ENCODE measurements at regions not wholly inside any gene's neighbourhood (a gene's known extent, or its start where the extent isn't known, plus 50 kb on each side); places are given as distances from the start of the nearest gene placed in this dataset.
A peak's percentile ranks its signal among the peaks of the same experiment; 100 is the strongest.
"Not testable (repeated sequence)": the region's sequence is repeated elsewhere in the genome, so short reads cannot be mapped to it uniquely, and the experiment has no call there.

DNA sequence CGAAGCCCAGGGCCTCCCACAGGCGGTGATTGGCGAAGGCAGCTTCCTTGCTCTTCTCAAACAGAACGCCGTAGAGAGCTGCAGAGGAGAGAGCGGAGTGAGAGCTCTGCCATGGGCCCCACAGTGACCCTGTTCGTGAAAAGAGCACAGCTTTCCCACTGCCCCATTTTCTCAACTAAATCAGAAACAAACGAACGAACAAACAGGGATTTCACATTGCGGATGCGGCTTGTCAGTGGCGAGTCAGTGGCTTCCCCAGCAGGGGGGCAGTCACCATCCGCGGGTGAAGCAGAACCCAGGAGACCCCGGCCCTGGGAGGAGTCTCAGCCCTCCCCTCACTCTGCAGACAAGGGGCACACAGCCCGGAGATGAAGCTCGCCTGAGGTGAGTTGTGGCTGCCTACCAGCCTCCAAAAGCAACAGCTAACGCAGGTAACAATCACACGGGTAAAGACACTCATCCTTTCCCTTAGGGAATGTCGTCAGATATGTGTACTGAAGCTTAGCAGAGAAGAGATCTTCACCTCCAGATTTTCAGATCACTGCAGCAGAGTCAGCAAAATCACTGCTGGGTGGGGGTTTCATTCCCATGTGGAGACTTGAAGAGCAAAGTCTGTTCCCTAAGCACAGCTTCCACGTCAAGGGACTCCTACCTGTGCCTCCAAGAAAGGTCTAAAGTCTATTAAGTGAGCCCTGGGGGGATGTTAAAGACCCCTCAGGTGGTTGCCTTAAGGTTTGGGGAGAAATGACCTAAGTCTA, 51.2 kb upstream of the GPR31 start:
- no peak for DNase-seq

DNA sequence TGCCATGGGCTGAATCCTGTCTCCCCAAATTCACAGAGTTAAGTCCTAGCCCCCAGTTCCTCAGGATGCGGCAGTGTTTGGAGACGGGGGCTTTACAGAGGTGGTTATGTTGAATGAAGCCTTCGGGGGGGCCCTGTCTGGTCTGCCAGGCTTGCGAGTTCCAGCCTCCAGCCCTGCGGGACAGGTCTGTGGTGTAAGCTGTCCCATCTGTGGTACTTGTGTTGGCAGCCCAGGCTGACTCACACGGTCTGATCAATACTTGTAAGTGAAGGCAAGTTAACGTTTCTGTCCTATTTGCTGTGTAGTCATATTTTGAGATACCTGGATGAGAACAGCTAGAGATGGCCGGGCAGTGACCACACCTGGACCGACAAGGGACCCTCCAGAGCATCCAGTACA, 51.8 kb upstream of the GPR31 start:
- no peak for DNase-seq

DNA sequence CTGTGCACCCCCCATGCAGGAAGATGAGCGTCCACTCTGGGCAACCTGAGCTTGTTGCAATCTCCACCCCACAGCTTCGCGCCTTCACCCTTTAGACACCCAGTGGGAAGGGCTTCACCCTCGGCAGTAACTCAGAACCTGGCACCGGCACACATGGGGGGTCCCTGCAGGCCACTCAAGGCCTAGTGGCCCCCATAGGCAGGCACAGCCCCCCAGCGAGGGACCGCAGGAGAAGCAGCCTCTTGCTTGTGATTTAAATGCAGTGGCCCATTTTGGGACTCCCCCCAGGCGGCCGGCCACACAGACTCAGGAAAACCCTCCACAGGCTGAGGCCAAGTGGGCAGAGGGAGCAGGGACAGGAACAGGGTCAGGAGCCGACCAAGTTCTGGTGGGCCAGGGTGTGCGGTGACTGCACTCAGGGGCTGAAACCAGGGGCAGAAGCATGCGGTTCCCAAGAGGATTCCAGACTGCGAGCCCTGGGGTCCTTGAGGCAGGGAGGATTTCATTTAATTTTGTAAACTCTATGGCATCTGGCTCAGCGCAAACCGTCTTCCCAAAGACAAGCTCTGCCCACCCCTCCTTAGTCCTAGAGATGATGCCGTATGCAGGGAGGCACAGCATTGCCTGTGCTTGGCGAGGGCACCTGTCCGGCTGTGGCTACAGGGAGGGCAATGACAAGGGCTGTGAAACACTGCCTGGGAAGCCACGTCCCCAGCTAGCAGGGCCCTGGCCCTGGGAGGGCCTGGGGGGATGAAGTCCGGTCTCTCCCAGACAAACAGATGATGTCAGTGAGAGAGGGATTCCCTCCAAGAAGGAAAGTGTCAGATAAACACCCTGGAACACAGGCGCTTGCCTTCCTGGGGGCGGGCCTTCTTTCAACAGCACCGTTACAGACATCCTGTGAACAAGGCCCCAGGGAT, 52.9 kb upstream of the GPR31 start:
- no peak for DNase-seq

DNA sequence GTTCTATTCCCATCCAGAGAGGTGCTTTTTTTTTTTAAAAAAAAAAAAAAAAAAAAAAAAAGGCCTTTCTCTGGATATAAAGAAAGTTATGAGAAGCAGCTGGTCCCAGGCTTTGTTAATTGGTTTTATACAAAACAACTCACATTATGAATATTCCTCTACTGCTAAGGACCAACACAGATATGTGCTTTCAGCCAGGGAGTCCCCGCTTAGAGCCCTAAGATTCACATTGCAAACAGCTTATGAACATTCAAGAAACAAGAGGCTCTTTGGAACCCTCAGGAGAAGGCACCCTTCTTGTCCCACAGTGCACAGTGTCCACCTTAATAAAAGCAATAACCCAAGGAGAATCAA, 53.5 kb upstream of the GPR31 start:
- no peak for DNase-seq

DNA sequence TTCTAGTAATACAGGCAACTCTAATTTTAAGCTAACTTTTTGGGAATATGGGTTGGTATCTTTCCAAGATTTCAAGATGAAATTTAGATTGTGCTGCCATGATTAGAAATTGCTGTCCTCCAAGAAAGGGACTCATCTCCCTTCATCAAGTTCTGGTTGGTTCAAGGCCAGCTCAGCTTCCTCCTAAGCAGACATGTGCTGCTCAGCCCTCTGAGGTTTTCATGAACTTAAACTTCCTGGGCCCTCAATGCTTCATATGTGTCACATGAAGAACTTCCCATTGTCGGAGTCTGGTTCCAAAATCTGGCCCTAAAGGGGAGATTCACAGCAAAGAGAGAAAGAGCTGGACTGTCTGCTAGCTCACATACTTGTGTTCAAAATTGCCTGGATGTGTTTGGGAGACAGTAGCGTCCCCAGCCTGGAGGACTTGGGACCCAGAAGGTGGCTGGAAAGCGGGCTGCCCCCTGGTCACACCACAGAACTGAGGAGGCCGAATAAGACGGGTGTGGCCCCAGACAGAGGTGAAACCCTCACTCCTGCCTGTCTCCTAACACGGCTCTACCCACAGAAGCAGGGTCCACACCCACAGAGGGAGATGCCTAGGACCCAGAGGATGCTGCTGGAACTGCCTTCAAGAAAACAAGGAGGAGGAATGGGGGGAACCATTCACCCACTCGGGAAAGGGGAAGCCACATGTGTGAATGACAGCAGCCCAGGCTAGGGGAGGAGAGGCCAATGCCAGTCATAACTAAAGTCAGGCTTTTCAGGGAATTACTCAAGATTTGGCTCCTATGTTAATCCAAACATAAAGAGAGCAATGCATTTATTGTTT, 54.3 kb upstream of the GPR31 start:
- no peak for DNase-seq

DNA sequence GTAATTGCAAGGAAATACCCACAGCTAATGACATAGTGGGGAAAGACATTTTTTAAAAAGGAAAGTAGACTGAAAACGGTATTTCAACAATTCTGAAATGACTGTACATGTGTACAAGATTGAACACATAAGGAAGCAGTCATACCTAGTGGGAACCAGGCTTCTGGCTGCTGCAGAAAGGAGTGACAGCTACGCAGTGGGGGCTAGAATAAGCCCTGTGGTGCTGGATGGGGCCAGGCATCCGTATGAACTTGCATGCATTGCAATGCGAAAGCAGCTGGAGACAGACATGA, 54.9 kb upstream of the GPR31 start:
- no peak for DNase-seq

DNA sequence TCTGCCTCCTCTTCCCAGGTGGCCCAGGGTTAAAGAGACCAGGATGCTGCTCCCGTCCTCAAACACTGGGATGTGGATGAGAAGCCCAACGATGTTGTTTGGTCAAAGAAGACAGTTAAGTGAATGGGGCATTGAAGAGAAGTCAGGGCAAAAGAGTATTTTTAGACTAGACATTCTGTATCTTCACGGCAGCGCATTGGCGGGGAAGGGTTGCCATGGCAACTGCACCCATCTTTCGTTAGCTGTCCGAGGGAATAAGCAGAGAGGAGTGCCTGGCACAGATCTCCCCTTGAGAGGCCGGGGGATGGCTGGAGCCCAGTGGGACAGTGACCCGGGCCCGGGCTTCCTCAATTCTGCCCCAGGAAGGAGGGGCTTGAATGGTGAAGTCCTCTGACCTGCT, 56.4 kb upstream of the GPR31 start:
- no peak for DNase-seq

DNA sequence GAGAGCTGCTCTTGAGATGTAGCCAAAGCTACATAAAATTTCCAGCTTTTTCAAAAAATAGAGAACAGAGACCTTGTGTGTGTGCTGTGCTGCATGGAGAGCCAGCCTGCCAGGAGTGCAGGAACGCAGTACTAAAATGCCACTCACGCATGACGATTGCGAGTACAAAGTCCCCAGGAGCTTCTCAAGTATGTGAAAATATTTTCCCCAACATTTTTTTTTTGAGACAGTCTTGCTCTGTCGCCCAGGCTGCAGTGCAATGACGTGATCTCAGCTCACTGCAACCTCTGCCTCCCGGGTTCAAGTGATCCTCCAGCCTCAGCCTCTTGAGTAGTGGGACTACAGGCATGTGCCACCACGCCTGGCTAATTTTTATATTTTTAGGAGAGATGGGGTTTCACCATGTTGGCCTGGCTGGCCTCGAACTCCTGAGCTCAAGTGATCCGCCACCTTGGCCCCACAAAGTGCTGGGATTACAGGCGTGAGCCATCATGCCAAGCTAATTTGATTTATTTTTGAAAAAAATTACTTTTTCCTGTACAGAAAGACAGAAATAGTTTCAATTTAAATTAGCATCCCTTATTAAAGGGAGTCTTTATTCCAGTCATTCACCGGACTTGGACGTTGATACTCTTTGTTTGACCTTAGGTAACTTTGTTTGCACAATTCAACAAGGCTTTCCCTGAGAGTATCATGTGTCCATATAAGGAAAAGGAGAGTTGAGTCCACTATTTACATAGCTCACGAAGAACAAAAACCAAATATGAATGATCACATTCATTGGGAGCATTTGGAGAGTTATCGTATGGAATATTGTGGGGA, 57.9 kb upstream of the GPR31 start:
- not testable (repeated sequence) for DNase-seq

DNA sequence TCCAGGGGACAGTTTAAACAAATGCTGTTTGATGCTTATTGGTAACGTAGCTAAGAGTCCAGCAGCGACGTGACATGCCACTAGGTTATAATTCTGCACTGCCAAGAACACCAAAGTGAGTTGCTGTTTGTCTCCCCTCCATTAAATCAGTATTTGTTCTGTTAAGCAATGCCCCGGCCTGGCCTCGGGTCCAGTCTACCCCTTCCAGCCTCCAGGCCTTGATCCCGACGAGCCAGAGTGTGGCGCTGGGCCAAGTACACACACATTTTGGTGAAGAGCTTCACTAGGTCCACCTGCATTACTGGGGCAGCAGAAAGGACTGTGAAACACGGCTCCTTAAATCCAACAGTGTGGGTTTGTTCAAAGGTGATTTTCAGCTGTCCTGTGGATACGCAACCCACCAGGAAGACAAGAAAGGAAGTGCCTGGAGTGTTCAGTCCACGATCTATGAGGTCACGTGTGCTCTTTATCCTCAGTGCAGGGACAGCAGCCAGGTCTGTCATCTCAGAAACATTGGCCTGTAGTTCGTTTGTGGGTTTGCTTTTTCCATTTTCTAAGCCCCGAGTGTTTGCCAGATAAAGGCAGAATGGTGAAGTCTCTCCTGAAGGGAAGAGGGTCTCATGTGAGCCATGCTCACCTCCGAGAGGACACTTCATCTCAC, 58.7 kb upstream of the GPR31 start:
- not testable (repeated sequence) for DNase-seq

DNA sequence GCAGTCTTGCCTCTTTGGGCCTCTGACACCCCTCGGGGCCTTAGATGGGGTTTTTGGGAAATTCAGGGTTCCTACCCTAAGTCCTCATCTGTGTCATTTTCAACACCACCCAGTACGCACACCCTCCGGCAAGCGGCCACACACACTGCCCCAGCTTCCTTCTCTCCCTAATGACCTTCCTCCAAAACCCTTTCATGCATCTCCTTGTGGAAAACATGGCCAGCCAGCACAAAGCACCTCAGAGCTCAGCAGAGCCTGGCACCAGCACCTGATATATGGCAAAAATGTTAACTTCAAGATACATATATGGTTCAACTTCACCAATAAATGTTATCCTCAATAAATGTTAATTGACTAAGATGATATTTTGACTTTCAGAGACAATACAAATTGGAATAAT, 59.3 kb upstream of the GPR31 start:
- DNase-seq, result not testable (repeated sequence)

DNA sequence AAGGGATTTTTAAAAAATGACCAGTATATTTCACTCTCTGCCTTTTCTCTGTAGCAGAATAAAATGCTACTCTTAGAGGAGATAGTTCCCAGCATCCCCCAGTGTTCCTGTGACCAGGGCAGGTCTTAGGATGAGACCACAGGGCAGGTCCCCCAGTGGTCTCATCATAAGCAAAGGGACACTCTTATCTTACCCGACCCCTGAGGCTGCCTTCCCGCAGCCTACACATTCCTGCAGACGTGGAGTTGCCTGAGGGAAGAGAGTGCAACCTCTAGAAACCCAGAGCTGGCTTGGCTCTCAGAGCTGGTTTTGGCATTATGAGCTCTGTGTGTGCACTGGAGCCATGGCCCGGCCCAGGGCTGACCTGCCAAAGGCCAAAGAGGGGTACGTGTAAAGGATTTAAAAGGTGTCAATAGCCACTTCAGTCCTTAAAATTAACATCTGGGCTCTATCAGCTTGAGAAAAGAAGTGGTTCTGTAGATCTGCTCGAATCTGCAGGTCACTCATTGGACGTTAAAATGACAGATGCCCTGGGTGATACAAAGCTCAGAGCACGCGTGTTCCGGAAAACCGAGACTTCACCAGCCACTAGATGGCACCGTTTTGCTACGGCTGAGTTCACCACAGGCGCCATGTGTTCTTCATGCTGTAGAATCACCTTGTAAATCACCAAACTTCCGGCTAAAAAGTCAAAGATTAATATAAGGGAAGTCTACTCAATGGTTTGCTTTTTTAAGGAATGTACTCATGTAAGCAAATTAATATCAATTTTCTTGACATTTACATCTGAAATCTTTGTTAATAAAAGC, 60.4 kb upstream of the GPR31 start:
- peak in 1 of 2 donors; percentile 19 for DNase-seq

DNA sequence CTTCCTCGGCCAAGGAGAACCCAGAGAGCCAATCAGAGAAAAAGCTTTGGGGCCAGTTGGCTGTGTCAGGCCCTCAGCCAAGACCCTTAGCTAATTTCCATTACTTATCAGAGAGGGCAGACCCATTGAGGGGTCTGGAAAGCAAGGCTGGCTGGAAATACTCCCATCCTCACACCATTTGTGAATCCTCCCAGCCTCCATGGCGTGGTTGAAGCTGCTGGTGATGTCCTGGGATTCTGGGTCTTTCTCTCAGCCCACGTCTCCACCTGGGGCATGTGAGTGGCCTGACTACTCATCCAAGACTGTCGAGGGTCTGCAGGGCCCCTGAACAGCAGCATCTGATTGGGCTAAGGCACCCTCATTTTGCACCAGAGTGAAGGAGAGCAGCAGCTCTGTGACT, 61.3 kb upstream of the GPR31 start:
- not testable (repeated sequence) for DNase-seq

DNA sequence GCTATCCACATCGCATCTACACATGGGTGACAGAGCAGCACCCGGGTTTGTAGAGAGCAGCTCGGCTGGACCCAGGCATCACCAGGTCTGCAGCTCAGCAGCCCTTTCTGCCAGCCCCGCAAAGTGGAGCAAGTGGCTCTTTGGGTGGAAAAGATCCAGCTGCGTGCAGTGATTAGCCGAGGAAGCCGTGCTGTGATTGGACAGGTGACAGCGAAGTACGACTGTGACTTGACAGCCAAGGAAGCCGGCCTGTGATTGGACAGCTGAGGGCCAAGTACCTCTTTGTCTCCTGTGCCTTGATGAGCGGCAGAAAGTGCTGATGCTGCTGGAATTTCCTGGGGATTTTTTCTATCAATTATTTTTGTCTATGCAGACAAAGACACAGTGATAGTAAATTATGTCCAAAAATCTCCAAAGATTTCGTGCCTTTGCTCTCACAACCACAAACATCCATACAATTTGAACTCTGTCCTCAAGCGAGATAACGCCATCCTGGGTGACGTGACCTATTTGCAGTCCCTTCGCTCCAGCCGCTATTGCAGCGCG, 62.3 kb upstream of the GPR31 start:
- no peak for DNase-seq

DNA sequence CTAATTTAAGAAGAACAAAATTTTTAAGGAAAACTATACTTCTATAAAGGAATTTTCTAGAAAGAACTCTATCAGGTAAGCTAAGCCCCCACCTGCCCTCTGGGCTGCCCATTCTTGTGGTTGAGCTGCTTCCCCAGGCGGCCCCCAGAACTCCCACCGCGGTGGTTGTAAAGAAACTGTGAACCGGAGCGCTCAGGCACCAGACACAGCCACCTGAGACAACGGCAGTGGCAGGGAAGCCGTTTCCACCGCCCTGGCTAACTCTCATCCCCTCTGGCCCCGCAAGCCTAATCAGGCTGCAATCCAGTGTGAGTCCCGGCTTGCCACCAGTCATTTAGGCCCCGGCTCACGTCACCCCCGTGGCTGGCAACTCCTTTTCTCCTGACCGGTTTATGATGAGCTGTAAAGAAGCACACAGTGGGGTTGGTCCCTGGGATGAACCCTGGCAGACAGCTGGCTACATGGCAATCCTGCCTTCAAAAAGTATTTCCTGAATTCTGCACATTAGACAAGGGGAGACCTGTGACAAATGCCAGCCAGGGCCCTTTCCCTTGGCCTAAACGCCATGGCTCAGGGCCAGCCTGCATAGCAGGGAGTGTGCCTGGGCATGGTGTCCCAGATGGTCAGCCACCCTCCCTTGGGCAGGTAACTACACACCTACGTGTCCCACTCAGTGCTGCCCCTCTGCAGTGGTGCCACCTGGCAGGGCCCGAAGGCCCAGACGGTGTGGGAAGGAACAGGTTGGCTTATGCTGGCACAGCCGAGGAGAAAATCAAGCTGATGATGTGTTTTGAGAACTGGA, 63.8 kb upstream of the GPR31 start:
- DNase-seq, result no peak

DNA sequence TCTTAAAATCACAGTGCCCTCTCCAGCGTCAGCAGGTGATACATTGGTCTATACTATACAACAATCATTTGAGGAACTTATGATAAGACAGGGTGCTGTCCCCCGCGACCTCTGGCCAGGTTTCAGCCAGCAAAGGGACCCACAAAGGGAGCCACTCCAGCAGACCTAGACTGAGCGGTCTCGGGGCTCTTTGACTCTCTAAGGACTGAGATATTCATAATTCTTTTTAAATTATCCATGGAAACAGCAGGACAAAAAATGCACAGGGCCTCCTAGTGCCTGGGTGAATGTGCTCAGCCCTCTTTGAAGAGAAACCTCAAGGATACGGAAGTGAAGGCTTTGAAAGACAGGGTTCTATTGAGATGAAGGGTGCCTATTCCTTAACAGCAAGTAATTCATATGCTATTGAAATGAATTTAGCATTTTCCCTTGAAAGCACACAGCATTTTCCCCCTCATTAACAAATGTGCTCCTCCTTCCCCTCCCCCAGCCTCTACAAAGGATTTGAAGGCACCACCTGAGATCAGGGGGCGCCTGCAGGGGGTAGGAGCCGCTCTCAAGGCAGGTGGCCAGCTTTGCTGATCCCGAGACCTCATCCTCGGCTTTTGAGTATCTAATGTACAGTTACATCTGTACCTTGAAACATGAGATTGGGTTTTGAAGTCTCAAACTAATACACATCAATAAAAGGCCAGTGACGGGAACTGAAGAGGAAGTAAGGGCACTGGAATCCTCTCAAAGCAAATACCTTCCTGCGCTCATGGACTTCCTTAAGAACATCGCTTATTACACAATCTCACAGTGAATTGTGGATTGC, 65.3 kb upstream of the UNC93A start:
- DNase-seq, result not testable (repeated sequence)

DNA sequence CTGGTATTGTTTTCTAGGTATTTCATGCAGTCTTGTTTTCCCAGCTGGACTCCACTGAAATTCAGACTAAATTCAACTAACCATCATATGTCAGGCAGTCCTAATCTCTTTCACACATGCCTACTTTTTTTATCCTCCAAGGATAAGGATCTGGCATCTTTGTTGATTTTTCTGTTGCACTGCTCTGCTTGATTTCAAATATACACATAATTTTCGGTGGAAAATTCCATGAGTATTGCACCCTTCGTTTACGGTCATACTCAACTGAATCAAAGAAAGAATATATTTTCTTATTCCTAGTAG, 64.8 kb upstream of the UNC93A start:
- no peak for DNase-seq

DNA sequence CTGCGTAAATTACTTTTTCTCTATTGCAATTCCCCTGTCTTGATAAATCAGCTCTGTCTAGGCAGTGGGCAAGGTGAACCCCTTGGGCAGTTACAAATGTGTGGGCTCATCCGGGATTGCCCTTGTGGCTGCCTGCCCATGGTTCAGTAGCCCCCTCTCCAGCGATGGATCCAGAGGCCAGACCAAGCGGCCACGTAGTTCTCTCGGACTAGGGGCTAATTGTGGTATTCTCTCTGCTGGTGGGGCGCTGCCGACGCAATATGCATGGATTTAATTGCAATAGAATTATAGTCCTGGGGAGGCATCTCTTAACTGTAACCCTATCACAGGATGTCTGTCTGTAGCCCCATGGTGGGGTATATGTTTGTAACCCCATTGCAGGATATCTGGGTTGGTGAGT, 64.3 kb upstream of the UNC93A start:
- no peak for DNase-seq

DNA sequence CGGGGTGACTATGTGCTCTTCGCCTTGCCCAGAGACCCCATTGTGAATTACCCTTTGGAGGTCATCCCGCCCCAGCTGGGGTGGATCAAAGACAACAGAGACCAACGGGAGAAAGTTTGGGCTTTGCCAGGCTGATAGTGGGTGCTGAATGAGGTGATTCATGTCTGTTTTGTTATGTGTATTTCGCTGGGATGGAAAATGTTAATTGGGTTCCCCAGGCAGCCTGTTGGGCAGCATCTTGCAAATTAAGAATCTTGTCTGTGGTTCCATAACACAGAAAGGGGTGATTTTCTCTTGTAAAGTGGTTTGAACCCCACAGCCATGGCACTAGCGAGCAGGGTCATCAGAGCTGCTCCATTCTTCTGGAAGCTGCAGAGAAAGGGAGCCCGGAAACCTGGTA, 63.1 kb upstream of the UNC93A start:
- DNase-seq, result no peak

DNA sequence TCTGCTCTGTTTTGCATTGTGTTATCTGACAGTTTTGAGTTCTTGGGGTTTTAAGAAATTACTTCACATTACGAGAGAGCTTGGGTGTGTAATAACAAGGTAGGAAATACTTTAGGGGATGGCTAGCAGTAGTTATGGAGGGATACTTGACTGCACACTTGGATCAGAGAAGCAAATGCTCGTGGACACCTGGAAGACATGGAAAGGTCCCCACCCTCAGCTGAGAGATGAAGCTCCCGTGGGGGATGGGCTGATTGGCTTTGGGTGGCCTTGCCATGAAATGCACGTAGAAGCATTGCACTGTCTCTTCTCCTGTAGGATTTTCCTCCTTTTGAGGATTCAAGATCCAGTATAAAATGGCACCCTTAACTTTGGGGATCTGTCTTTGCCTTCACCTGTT, 61.5 kb upstream of the UNC93A start:
- DNase-seq, result no peak

Data from stimulated activated CD4-positive, alpha-beta T cell treated with anti-CD3 and anti-CD28 coated beads, Interleukin-2, amount 100 ng/mL, for 48 hours (primary cell).